GM21786 (cell line): ENCODE measurements at regions not wholly inside any gene's neighbourhood (a gene's known extent, or its start where the extent isn't known, plus 50 kb on each side); places are given as distances from the start of the nearest gene placed in this dataset.

Experiments
- ATAC-seq: cut with Tn5 transposase; IDR thresholded peaks from one replicate; pipeline ENCODE4 v1.9.1; 2021; ENCODE audit not compliant: unreplicated experiment

- ATAC-seq, result no peak
These were observed 132.4 kb upstream of the RAB6C start for GRCh38 chr2:129847043-129847442.

- ATAC-seq, result peak; percentile 61
These were observed 129.8 kb upstream of the RAB6C start for GRCh38 chr2:129849559-129850160.

- no peak for ATAC-seq
These were observed 122.3 kb upstream of the RAB6C start for GRCh38 chr2:129857200-129857599.

- no peak for ATAC-seq
These were observed 120.3 kb upstream of the RAB6C start for GRCh38 chr2:129859175-129859574.

GRCh38 chr2:129860088-129860487 lies 119.4 kb upstream of the RAB6C start:
- ATAC-seq, result no peak

GRCh38 chr2:129861666-129862288 lies 117.7 kb upstream of the RAB6C start:
- ATAC-seq, result no peak

GRCh38 chr2:129862668-129863067 lies 116.8 kb upstream of the RAB6C start:
- ATAC-seq, result no peak

- ATAC-seq, result no peak
These were observed 116.1 kb upstream of the RAB6C start for GRCh38 chr2:129863350-129863749.

GRCh38 chr2:129864719-129865118 lies 114.7 kb upstream of the RAB6C start:
- no peak for ATAC-seq

- no peak for ATAC-seq
These were observed 113.5 kb upstream of the RAB6C start for GRCh38 chr2:129865976-129866375.

- ATAC-seq, result no peak
These were observed 113.1 kb upstream of the RAB6C start for GRCh38 chr2:129866391-129866790.

GRCh38 chr2:129868151-129868550 lies 111.3 kb upstream of the RAB6C start:
- ATAC-seq, result no peak

- ATAC-seq, result no peak
These were observed 108.7 kb upstream of the RAB6C start for GRCh38 chr2:129870685-129871241.

- ATAC-seq, result no peak
These were observed 107.0 kb upstream of the RAB6C start for GRCh38 chr2:129872446-129872845.

GRCh38 chr2:129876541-129876940 lies 102.9 kb upstream of the RAB6C start:
- ATAC-seq, result no peak

GRCh38 chr2:129877289-129877741 lies 102.2 kb upstream of the RAB6C start:
- peak; percentile 82 for ATAC-seq

GRCh38 chr2:129877795-129878775 lies 101.4 kb upstream of the RAB6C start:
- ATAC-seq, result peak; percentile 21

GRCh38 chr2:129879614-129880180 lies 99.8 kb upstream of the RAB6C start:
- ATAC-seq, result no peak

GRCh38 chr2:129880309-129880708 lies 99.2 kb upstream of the RAB6C start:
- no peak for ATAC-seq

GRCh38 chr2:129880971-129881370 lies 98.5 kb upstream of the RAB6C start:
- no peak for ATAC-seq

- no peak for ATAC-seq
These were observed 97.6 kb upstream of the RAB6C start for GRCh38 chr2:129881786-129882396.
